Bronchial epithelial cell (primary cell): ENCODE measurements at regions not wholly inside any gene's neighbourhood (a gene's known extent, or its start where the extent isn't known, plus 50 kb on each side); places are given as distances from the start of the nearest gene placed in this dataset.

ENCODE experiments used
- DNase-seq: peaks from one replicate; pipeline ENCODE4 v3.0.0-alpha.2; 2010; ENCODE audit warnings: low read depth
- FAIRE-seq: peaks from 2 replicates; lab custom pipeline; 2011; peaks lifted over from hg19 to GRCh38; lab: Jason Lieb, UNC
- H3K27me3 ChIP-seq: 2 replicates; pipeline ENCODE4 v1.5.1; 2011; ENCODE audit warnings: low read length; ENCODE audit not compliant: control insufficient read depth, insufficient read depth
- H3K36me3 ChIP-seq: 2 replicates; pipeline ENCODE4 v1.5.1; 2011; ENCODE audit warnings: low read length; ENCODE audit not compliant: control insufficient read depth, insufficient read depth
- H3K4me3 ChIP-seq: 2 replicates; pipeline ENCODE4 v1.5.1; 2011; ENCODE audit warnings: mild to moderate bottlenecking, low read depth, low read length, control low read depth
- TF ChIP-seq, protein P1 (sequence below): IDR thresholded peaks from 2 replicates; pipeline ENCODE4 v1.5.1; 2011; ENCODE audit warnings: mild to moderate bottlenecking, moderate library complexity, low read length, control low read depth, inconsistent platforms; ENCODE audit not compliant: insufficient read depth, severe bottlenecking

DNA sequence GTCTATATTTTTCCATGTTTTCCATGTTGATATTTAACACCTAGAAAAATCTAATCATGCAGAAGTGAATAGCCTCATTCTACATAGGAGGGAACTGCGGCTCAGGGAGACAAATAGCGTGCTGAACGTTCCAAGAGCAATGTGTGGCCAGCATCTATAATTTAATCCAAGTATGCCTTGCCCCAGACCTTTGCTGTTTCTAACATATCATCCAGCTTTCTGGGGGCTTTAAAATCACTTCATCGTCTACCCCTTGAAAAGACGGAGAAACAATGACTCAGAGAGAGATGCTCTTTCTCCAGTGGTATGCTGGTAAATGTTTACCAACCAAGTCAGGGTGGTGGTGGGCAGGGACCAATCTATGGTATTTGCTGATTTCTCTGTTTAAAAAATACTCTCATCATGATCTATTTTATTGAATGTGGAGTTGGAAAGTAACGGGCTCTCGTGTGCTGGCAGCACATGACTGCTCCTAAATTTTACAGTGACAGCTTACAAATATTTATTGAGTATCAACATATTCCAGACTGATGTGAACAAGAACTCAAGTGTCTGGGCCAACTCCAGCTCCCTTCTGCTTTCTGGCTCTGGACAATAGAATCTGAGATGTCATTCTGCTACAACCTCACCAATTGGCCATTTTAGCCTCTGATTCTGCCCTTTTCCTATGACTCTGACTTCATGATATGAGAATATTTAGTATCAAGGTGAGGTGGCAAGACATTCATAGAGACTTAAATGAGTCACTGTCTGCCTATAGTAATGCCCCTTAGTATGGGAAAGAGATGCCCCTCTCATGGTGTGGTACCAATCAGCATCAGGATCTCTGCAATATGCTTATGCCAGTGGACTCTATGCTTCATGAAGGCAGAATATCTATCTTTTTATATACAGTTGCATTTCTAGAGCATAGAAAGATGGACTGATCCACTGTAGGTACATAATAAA, 407.4 kb upstream of the TNC start:
- Histone ChIP-seq H3K27me3 (no peaks in the 10 kb centered on the region), H3K4me3 (no peak overlapping the region), H3K36me3 (no peaks in the 10 kb centered on the region)
- DNase-seq (peak; percentile 46), FAIRE-seq (no peak)
- TF ChIP-seq, protein P1, sequence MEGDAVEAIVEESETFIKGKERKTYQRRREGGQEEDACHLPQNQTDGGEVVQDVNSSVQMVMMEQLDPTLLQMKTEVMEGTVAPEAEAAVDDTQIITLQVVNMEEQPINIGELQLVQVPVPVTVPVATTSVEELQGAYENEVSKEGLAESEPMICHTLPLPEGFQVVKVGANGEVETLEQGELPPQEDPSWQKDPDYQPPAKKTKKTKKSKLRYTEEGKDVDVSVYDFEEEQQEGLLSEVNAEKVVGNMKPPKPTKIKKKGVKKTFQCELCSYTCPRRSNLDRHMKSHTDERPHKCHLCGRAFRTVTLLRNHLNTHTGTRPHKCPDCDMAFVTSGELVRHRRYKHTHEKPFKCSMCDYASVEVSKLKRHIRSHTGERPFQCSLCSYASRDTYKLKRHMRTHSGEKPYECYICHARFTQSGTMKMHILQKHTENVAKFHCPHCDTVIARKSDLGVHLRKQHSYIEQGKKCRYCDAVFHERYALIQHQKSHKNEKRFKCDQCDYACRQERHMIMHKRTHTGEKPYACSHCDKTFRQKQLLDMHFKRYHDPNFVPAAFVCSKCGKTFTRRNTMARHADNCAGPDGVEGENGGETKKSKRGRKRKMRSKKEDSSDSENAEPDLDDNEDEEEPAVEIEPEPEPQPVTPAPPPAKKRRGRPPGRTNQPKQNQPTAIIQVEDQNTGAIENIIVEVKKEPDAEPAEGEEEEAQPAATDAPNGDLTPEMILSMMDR: no peak

GRCh38 chr9:115531410-115532125, 413.6 kb upstream of the TNC start:
- TF ChIP-seq, protein P1: no peak
- H3K4me3 ChIP-seq: no peak overlapping the region
- DNase-seq (peak; percentile 77), FAIRE-seq (no peak)
- H3K36me3 ChIP-seq: no peaks in the 10 kb centered on the region
- no peaks in the 10 kb centered on the region for H3K27me3 ChIP-seq

- H3K27me3 ChIP-seq: no peaks in the 10 kb centered on the region
- H3K4me3 ChIP-seq: no peak overlapping the region
- FAIRE-seq (no peak), DNase-seq (no peak)
- TF ChIP-seq, protein P1: no peak
- H3K36me3 ChIP-seq: no peaks in the 10 kb centered on the region
Measured at GRCh38 chr9:115533511-115533910, 415.6 kb upstream of the TNC start.

DNA sequence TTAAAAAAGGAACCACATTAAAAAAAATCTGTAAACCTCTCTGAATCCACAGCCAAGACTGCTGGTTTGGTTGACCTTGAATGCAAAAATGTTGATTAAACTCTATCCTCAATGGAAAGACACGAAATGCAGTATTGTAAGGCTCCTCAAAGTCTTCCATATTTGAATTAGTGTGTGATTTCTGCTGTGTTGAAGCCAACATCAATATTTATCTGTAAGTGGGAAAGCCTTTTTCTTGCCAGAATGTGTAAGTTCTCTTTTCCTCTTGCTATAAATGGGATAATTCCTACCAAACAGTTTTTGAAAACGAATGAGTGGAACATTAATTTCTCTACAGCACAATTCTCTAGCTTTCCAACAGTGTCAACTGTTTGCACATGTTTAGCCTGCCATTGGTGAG, 422.1 kb upstream of the TNC start:
- FAIRE-seq (no peak), DNase-seq (no peak)
- no peak overlapping the region for H3K4me3 ChIP-seq
- TF ChIP-seq, protein P1: no peak
- H3K27me3 ChIP-seq: no peaks in the 10 kb centered on the region
- no peaks in the 10 kb centered on the region for H3K36me3 ChIP-seq

- H3K27me3 ChIP-seq: no peaks in the 10 kb centered on the region
- TF ChIP-seq, protein P1: no peak
- H3K4me3 ChIP-seq: no peak overlapping the region
- FAIRE-seq (no peak), DNase-seq (no peak)
- H3K36me3 ChIP-seq: no peaks in the 10 kb centered on the region
Measured at GRCh38 chr9:115543511-115543910, 425.6 kb upstream of the TNC start.
